ENCODE measurements at regions not wholly inside any gene's neighbourhood (a gene's known extent, or its start where the extent isn't known, plus 50 kb on each side); places are given as distances from the start of the nearest gene placed in this dataset.

GRCh38 chr2:129699781-129700573 is 279.5 kb upstream of the RAB6C start:
- no peaks in the 10 kb centered on the region for H3K27me3 ChIP-seq
- no peak for DNase-seq
- no peak overlapping the region for H3K4me3 ChIP-seq
- no peaks in the 10 kb centered on the region for H3K4me1 ChIP-seq
- H3K9me3 ChIP-seq, result no peaks in the 10 kb centered on the region
- no peak for TF ChIP-seq CTCF (IDR thresholded peaks at IDR 0.05)
- TF ChIP-seq POLR2A (IDR thresholded peaks at IDR 0.05), result no peak
- H3K27ac ChIP-seq, result no peak overlapping the region
- H3K36me3 ChIP-seq, result no peaks in the 10 kb centered on the region

- H3K4me3 ChIP-seq, result no peak overlapping the region
- TF ChIP-seq POLR2A (IDR thresholded peaks at IDR 0.05), result no peak
- TF ChIP-seq CTCF (IDR thresholded peaks at IDR 0.05), result no peak
- no peaks in the 10 kb centered on the region for H3K4me1 ChIP-seq
- H3K36me3 ChIP-seq, result no peaks in the 10 kb centered on the region
- no peak overlapping the region for H3K27ac ChIP-seq
- no peaks in the 10 kb centered on the region for H3K27me3 ChIP-seq
- DNase-seq, result no peak
- H3K9me3 ChIP-seq, result no peaks in the 10 kb centered on the region
Measured at GRCh38 chr2:129702416-129703176, 276.9 kb upstream of the RAB6C start.

GRCh38 chr2:129705085-129705484 is 274.4 kb upstream of the RAB6C start:
- TF ChIP-seq CTCF (IDR thresholded peaks at IDR 0.05), result no peak
- TF ChIP-seq POLR2A (IDR thresholded peaks at IDR 0.05), result no peak
- no peaks in the 10 kb centered on the region for H3K9me3 ChIP-seq
- no peak for DNase-seq
- H3K4me1 ChIP-seq, result no peaks in the 10 kb centered on the region
- H3K4me3 ChIP-seq, result no peak overlapping the region
- no peaks in the 10 kb centered on the region for H3K27me3 ChIP-seq
- H3K36me3 ChIP-seq, result no peaks in the 10 kb centered on the region
- H3K27ac ChIP-seq, result no peak overlapping the region

- no peaks in the 10 kb centered on the region for H3K9me3 ChIP-seq
- no peak for TF ChIP-seq CTCF (IDR thresholded peaks at IDR 0.05)
Measured at GRCh38 chr2:129707800-129708199, 271.7 kb upstream of the RAB6C start.

GRCh38 chr2:129708221-129708967 is 271.1 kb upstream of the RAB6C start:
- DNase-seq, result no peak
- Histone ChIP-seq H3K4me3 (no peak overlapping the region), H3K9me3 (no peaks in the 10 kb centered on the region), H3K27ac (no peak overlapping the region), H3K36me3 (no peaks in the 10 kb centered on the region), H3K4me1 (no peaks in the 10 kb centered on the region), H3K27me3 (no peaks in the 10 kb centered on the region)
- TF ChIP-seq CTCF (IDR thresholded peaks at IDR 0.05) (no peak), POLR2A (IDR thresholded peaks at IDR 0.05) (no peak)

More at GRCh38 chr2:129707800-129708199, 271.7 kb upstream of the RAB6C start:
- no peak overlapping the region for H3K27ac ChIP-seq
- no peaks in the 10 kb centered on the region for H3K27me3 ChIP-seq
- no peak overlapping the region for H3K4me3 ChIP-seq
- no peak for DNase-seq
- H3K36me3 ChIP-seq, result no peaks in the 10 kb centered on the region
- no peaks in the 10 kb centered on the region for H3K4me1 ChIP-seq

All from Peyer's patch (tissue), 4 donors.